Panc1 (cell line): ENCODE measurements at regions not wholly inside any gene's neighbourhood (a gene's known extent, or its start where the extent isn't known, plus 50 kb on each side); places are given as distances from the start of the nearest gene placed in this dataset.

ENCODE experiments used
- ATAC-seq: fragments of 200-7000 bp; cut with Tn5 transposase; 2 replicates; pipeline ENCODE4 v1.9.1; 2020; ENCODE audit warnings: mild to moderate bottlenecking, moderate library complexity
- BruUV-seq: library from RNA; stranded (reverse); fragments of 400-500 nt; replicated peaks from 2 replicates; lab custom pipeline; 2021; lab: Mats Ljungman, UMichigan
- CTCF ChIA-PET: fragments of 300-600 bp; sonication (Branson Sonifier 250); formaldehyde crosslinking; loops from one replicate; lab custom pipeline; 2022; ENCODE audit warnings: antibody characterized with exemption; lab: Charles Lee
- POLR2A ChIA-PET: fragments of 300-600 bp; sonication (Branson Sonifier 250); formaldehyde crosslinking; loops from one replicate; lab custom pipeline; 2022; ENCODE audit warnings: antibody characterized with exemption; lab: Charles Lee
- DNase-seq: peaks from one replicate; pipeline ENCODE4 v3.0.0-alpha.2; 2010; ENCODE audit warnings: low read depth, low spot score
- H3K27ac ChIP-seq: 2 replicates; pipeline ENCODE4 v1.5.1; 2011; ENCODE audit warnings: mild to moderate bottlenecking, low read length, inconsistent platforms
- H3K27me3 ChIP-seq: fragments of 200-500 bp; sonication (Bioruptor generic); 2 replicates; pipeline ENCODE4 v1.6.0; 2014; ENCODE audit warnings: low read length, inconsistent platforms; ENCODE audit not compliant: control insufficient read depth, insufficient read depth
- H3K36me3 ChIP-seq: fragments of 200-500 bp; sonication (Bioruptor generic); 2 replicates; pipeline ENCODE4 v1.5.1; 2014; ENCODE audit warnings: inconsistent platforms, mild to moderate bottlenecking, low read length, moderate library complexity; ENCODE audit not compliant: control insufficient read depth, insufficient read depth
- H3K4me1 ChIP-seq: 2 replicates; pipeline ENCODE4 v1.5.1; 2011; ENCODE audit warnings: inconsistent platforms, mild to moderate bottlenecking, low read length, moderate library complexity; ENCODE audit not compliant: control insufficient read depth, insufficient read depth
- H3K4me3 ChIP-seq, 2 experiments: 2 replicates each; pipeline ENCODE4 v1.5.1; 2011 to 2012; ENCODE audit warnings: low read depth in 2 of 2, low read length in 2 of 2, mild to moderate bottlenecking in 2 of 2, inconsistent platforms in 1 of 2, moderate library complexity in 1 of 2
- H3K9me3 ChIP-seq: fragments of 200-500 bp; sonication (Bioruptor generic); 2 replicates; pipeline ENCODE4 v1.5.1; 2014; ENCODE audit warnings: low read depth, mild to moderate bottlenecking, inconsistent platforms, low read length, moderate library complexity; ENCODE audit not compliant: control insufficient read depth, insufficient read depth
- CTCF ChIP-seq: fragments of 450-650 bp; IDR thresholded peaks from 2 replicates; pipeline ENCODE4 v1.5.1; 2017; ENCODE audit warnings: mild to moderate bottlenecking
- POLR2AphosphoS5 ChIP-seq: IDR thresholded peaks from 2 replicates; pipeline ENCODE4 v1.6.1; 2012; ENCODE audit warnings: mild to moderate bottlenecking, low read depth, low read length, moderate library complexity
- SIN3A ChIP-seq: IDR thresholded peaks from 2 replicates; pipeline ENCODE4 v1.6.1; 2012; ENCODE audit warnings: low read depth, mild to moderate bottlenecking, low read length, moderate library complexity, borderline replicate concordance; ENCODE audit not compliant: insufficient read depth
- TCF7L2 ChIP-seq: IDR thresholded peaks from 2 replicates; pipeline ENCODE4 v1.6.1; 2011; ENCODE audit warnings: mild to moderate bottlenecking, low read depth, low read length, inconsistent platforms
- in situ Hi-C: cut with HindIII; loops from 2 replicates; pipeline ENCODE4 v1.10.0; 2016; ENCODE audit warnings: low sequenced_read_pairs, low pct_unique_long_range_greater_than_20kb
- intact Hi-C: fragments of 100-400 bp; cut with micrococcal nuclease; formaldehyde crosslinking; loops from one replicate; pipeline ENCODE4 v1.10.0; 2022; ENCODE audit not compliant: unreplicated experiment
- TF ChIP-seq, protein P1 (sequence below), 2 experiments: IDR thresholded peaks; 2 replicates each; pipeline ENCODE4 v1.6.1; 2011 to 2012; ENCODE audit warnings: low read depth in 2 of 2, control low read depth in 1 of 2, low read length in 1 of 2, mild to moderate bottlenecking in 1 of 2, moderate library complexity in 1 of 2; ENCODE audit not compliant: insufficient read depth in 1 of 2

DNA sequence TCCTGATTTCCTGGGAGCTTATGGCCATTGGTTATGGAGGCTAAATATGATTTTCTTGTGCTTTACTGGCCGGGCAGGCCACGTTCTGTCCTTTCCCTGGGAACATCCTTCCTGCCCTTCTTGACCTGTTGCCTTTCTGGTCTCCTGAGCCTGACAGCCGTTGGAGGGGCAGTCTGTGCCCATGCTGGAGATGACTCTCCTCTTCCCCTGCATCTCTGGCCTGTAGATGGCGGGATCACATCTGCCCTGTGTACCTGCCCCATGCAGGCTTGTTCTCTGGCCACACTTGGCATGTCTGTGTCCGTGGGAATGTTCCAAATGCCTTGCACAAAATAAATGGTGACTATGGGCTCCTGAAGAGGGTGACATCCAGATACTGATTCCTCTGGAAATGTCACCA, 253.1 kb upstream of the IRX4 start:
- Histone ChIP-seq H3K27me3 (no peaks in the 10 kb centered on the region; the same call in 1 of the 2 replicates), H3K4me3 (no peak overlapping the region), H3K27ac (no peak overlapping the region), H3K9me3 (no peaks in the 10 kb centered on the region), H3K36me3 (no peaks in the 10 kb centered on the region), H3K4me1 (no peaks in the 10 kb centered on the region)
- TF ChIP-seq POLR2AphosphoS5 (no peak), SIN3A (no peak), CTCF (no peak)
- TF ChIP-seq, protein P1, sequence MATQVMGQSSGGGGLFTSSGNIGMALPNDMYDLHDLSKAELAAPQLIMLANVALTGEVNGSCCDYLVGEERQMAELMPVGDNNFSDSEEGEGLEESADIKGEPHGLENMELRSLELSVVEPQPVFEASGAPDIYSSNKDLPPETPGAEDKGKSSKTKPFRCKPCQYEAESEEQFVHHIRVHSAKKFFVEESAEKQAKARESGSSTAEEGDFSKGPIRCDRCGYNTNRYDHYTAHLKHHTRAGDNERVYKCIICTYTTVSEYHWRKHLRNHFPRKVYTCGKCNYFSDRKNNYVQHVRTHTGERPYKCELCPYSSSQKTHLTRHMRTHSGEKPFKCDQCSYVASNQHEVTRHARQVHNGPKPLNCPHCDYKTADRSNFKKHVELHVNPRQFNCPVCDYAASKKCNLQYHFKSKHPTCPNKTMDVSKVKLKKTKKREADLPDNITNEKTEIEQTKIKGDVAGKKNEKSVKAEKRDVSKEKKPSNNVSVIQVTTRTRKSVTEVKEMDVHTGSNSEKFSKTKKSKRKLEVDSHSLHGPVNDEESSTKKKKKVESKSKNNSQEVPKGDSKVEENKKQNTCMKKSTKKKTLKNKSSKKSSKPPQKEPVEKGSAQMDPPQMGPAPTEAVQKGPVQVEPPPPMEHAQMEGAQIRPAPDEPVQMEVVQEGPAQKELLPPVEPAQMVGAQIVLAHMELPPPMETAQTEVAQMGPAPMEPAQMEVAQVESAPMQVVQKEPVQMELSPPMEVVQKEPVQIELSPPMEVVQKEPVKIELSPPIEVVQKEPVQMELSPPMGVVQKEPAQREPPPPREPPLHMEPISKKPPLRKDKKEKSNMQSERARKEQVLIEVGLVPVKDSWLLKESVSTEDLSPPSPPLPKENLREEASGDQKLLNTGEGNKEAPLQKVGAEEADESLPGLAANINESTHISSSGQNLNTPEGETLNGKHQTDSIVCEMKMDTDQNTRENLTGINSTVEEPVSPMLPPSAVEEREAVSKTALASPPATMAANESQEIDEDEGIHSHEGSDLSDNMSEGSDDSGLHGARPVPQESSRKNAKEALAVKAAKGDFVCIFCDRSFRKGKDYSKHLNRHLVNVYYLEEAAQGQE (IDR thresholded peaks at IDR 0.05; ENCODE audit: insufficient read depth in 1 of 2, low read depth in 2 of 2, low read length in 1 of 2), result no peak
- ChIA-PET POLR2A (no interaction called here), CTCF (no interaction called here)
- BruUV-seq, result no TSS peak
- in situ Hi-C loops (no loop called here), intact Hi-C loops (no loop called here)
- ATAC-seq (no peak), DNase-seq (no peak)

- CTCF ChIA-PET, result no interaction called here
- no peak for DNase-seq
- intact Hi-C loops, result no loop called here
These were observed 252.6 kb upstream of the IRX4 start for GRCh38 chr5:2135354-2135753.

More at GRCh38 chr5:2135354-2135753, 252.6 kb upstream of the IRX4 start:
- TF ChIP-seq CTCF (no peak), POLR2AphosphoS5 (no peak), SIN3A (no peak), TCF7L2 (no peak)
- TF ChIP-seq, protein P1 (IDR thresholded peaks at IDR 0.05; ENCODE audit: insufficient read depth in 1 of 2, low read depth in 2 of 2, low read length in 1 of 2), result no peak
- Histone ChIP-seq H3K27me3 (no peaks in the 10 kb centered on the region; the same call in 1 of the 2 replicates), H3K9me3 (no peaks in the 10 kb centered on the region), H3K27ac (no peak overlapping the region), H3K4me3 (no peak overlapping the region), H3K36me3 (no peaks in the 10 kb centered on the region), H3K4me1 (no peaks in the 10 kb centered on the region)
- no peak for ATAC-seq
- in situ Hi-C loops, result no loop called here
- POLR2A ChIA-PET, result no interaction called here
- BruUV-seq, result no TSS peak
